Activated naive CD8-positive, alpha-beta T cell treated with anti-CD3 and anti-CD28 coated beads, Interleukin-2, amount 50 U/mL, for 24 hours (primary cell): ENCODE measurements at regions not wholly inside any gene's neighbourhood (a gene's known extent, or its start where the extent isn't known, plus 50 kb on each side); places are given as distances from the start of the nearest gene placed in this dataset.
"Not testable (repeated sequence)": the region's sequence is repeated elsewhere in the genome, so short reads cannot be mapped to it uniquely, and the experiment has no call there.

Source experiments
- ATAC-seq: fragments of 150-1000 bp; cut with Tn5 transposase; one replicate; pipeline ENCODE4 v1.10.0; 2021
- DNase-seq: peaks from one replicate; pipeline ENCODE4 v3.0.0; 2021
- H3K27ac Mint-ChIP-seq: one replicate; pipeline ENCODE4 v1.8.0; 2021; ENCODE audit warnings: mild to moderate bottlenecking, mixed read lengths
- H3K27me3 Mint-ChIP-seq: one replicate; pipeline ENCODE4 v1.8.0; 2021; ENCODE audit warnings: mixed read lengths
- H3K36me3 Mint-ChIP-seq: one replicate; pipeline ENCODE4 v1.8.0; 2021; ENCODE audit warnings: low read depth, mixed read lengths
- H3K4me1 Mint-ChIP-seq: one replicate; pipeline ENCODE4 v1.8.0; 2021; ENCODE audit warnings: mixed read lengths
- H3K4me3 Mint-ChIP-seq: one replicate; pipeline ENCODE4 v1.8.0; 2021; ENCODE audit warnings: mild to moderate bottlenecking, moderate library complexity, mixed read lengths
- H3K9me3 Mint-ChIP-seq: one replicate; pipeline ENCODE4 v1.8.0; 2021; ENCODE audit warnings: mixed read lengths

DNA sequence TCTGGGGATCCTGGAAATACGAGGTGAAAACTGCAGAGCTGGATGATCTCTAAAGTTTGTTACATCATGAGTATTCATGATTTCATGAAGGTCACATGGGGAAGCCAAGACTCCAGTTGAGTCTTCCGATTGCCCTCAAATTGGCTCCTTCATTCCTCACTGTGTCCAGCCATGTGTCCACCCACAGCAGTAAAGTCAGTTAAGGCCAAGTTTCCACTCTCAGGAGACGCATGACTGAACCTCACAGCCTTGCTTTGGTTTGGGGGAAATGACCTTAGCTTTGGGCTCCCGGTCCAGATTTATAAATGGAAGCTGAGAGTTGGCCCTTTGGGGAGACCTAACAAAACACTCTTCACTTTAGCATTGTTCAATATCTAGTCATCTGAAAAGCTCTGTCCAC is 289.7 kb upstream of the MCTP2 start:
- H3K4me1 Mint-ChIP-seq = no peaks in the 10 kb centered on the region
- H3K27ac Mint-ChIP-seq = no peak overlapping the region
- DNase-seq (no peak), ATAC-seq (no peak)
- H3K4me3 Mint-ChIP-seq = no peak overlapping the region
- H3K36me3 Mint-ChIP-seq = no peaks in the 10 kb centered on the region
- H3K9me3 Mint-ChIP-seq = no peaks in the 10 kb centered on the region
- no peaks in the 10 kb centered on the region for H3K27me3 Mint-ChIP-seq

DNA sequence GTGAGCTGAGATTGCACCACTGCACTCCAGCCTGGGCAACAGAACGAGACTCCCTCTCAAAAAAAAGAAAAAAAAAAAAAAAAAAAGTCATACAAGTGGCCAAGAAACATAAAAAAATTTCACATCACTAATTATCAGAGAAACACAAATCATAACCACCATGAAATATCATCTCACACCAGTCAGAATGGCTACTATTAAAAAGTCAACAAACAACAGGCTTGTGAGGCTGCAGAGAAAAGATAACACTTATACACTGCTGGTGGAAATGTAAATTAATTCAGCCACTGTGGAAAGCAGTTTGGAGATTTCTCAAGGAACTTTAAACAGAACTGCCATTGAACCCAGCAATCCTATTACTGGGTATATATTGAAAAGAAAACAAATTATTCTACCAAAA is 291.1 kb upstream of the MCTP2 start:
- ATAC-seq = no peak
- no peaks in the 10 kb centered on the region for H3K4me1 Mint-ChIP-seq
- no peak for DNase-seq
- no peak overlapping the region for H3K27ac Mint-ChIP-seq
- H3K36me3 Mint-ChIP-seq = no peaks in the 10 kb centered on the region
- no peak overlapping the region for H3K4me3 Mint-ChIP-seq
- H3K27me3 Mint-ChIP-seq = peaks cover 2% of the 10 kb centered on the region
- no peaks in the 10 kb centered on the region for H3K9me3 Mint-ChIP-seq

DNA sequence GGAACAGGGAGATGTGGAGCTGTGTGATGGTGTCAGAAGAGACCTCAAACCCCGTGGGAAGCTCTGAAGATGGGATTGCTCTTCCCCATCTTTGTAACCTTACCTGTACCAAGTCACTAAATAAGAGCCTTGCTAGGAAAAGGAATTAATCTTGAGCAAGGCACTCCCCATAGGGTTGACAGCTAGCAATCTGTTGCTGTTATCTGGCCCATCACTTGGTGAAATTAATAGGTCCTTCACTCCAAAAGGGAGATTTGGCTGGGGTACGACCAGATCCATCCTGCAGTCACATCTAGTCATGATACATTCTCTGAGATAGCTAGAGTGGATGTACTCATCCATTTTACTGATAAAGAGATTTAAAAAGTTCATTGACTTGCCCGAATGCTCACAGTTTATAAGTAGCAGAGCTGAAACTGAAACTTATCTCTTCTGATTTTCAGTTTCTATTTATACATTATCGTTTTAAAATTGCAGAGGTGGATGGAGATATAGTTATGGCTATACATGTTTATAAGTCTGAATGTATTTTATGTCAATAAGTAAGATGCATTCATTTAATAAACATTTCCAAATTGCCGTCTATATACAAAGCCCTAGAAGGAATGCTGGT is 299.1 kb upstream of the MCTP2 start:
- Mint-ChIP-seq H3K4me1 (peaks cover 6% of the 10 kb centered on the region), H3K36me3 (no peaks in the 10 kb centered on the region), H3K4me3 (no peak overlapping the region), H3K27ac (no peak overlapping the region), H3K9me3 (no peaks in the 10 kb centered on the region), H3K27me3 (peaks cover 2% of the 10 kb centered on the region)
- DNase-seq = no peak
- ATAC-seq = no peak

DNA sequence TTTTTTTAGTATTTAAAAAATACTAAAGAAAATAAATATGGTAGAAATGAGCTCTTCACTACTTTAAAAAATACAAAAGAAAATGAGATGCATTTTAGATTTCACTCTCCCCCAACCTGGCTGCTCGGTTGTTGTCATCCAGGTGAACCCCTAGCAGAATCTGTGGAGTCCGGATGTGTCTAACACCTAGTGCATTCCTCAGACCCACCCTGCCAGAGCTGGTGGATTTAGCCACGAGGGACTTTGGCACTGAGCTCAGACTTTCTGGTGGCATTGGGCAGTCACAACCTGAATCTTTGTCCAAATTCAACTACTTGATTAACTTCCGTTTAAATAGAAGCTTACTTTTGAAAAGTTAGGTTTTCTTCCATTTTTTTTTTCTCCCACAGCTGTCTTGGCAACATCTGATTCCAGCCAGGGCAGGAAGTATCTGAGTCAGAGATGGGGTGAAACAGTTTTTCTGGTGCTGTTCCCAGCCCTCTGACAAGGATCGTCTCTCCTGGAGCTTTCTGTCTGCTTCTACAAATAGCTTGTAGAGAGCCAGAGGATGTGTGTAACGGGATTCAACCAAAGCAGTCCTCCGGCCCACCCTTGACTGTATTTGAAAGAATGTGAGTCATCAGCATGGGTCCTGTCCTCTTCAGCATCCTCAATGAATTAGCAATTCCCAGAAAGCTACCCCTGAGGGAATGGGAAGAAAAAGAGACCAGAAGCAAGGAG is 301.8 kb upstream of the MCTP2 start:
- no peaks in the 10 kb centered on the region for H3K36me3 Mint-ChIP-seq
- H3K27ac Mint-ChIP-seq = no peak overlapping the region
- ATAC-seq (no peak), DNase-seq (no peak)
- no peak overlapping the region for H3K4me3 Mint-ChIP-seq
- peaks cover 6% of the 10 kb centered on the region for H3K4me1 Mint-ChIP-seq
- peaks cover 2% of the 10 kb centered on the region for H3K27me3 Mint-ChIP-seq
- H3K9me3 Mint-ChIP-seq = no peaks in the 10 kb centered on the region

DNA sequence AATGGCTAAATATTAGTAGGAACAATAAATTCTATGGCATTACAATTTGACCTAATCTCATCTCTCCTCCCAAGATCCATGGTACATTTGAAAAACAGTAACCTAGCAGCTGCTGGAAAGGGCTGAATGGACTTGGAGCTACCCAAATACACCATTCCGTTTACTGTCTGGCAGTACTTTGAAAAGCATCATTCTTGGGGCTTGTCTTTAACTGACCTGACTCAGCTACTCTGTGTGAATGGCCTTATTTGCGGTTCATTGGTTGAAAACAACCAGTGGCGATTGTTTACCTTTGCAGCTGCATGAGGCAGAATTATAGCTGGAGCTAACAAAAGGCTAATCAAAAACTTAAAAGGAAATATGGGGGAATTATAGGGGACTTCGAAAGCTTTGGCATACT is 311.2 kb upstream of the MCTP2 start:
- Mint-ChIP-seq H3K9me3 (peaks cover 16% of the 10 kb centered on the region), H3K36me3 (no peaks in the 10 kb centered on the region), H3K27me3 (peaks cover 2% of the 10 kb centered on the region), H3K27ac (no peak overlapping the region), H3K4me3 (no peak overlapping the region), H3K4me1 (no peaks in the 10 kb centered on the region)
- ATAC-seq = no peak
- no peak for DNase-seq

DNA sequence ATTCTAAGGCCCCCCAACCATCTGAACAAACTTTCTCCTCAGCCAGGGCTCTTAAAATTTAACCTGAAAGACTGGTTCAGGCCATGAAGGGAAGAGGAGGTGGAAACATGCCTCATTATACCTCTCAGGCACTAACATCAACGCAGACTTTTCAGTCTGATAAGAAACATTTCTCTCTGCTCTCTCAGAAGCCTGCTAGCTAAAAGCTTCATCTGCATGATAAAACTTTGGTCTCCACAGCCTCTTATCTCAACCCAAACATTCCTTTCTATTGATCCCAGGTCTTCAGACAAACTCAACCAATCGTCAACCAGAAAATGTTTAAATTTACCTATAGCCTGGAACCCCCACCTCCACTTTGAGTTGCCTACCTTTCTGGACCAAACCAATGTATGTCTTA is 312.6 kb upstream of the MCTP2 start:
- H3K27ac Mint-ChIP-seq, DNase-seq, H3K4me1 Mint-ChIP-seq, ATAC-seq, H3K27me3 Mint-ChIP-seq, H3K4me3 Mint-ChIP-seq, H3K36me3 Mint-ChIP-seq: not testable (repeated sequence)
- H3K9me3 Mint-ChIP-seq = peaks cover 16% of the 10 kb centered on the region

DNA sequence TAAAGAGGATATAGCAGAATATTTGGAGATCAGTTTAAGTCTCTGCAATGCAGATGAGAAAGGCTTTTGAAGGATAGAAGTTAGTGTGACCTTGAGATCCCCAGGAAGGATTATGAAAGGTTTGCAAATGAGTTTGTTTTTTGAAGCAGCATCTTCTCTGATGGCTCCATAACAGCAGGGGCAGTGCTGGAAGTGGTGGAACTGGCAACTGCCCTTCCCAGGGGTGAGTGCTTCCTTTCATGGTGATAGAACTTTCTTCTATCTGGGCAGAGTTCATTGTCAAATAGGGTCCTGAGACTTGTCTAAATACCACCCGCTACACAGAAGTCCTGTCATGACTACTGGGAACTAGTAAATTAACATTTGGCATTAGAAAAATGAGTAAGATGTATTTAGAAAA is 314.2 kb upstream of the MCTP2 start:
- H3K27ac Mint-ChIP-seq = no peak overlapping the region
- no peak overlapping the region for H3K4me3 Mint-ChIP-seq
- H3K4me1 Mint-ChIP-seq = no peaks in the 10 kb centered on the region
- DNase-seq = no peak
- no peaks in the 10 kb centered on the region for H3K36me3 Mint-ChIP-seq
- no peaks in the 10 kb centered on the region for H3K27me3 Mint-ChIP-seq
- ATAC-seq = no peak
- H3K9me3 Mint-ChIP-seq = peaks cover 6% of the 10 kb centered on the region

DNA sequence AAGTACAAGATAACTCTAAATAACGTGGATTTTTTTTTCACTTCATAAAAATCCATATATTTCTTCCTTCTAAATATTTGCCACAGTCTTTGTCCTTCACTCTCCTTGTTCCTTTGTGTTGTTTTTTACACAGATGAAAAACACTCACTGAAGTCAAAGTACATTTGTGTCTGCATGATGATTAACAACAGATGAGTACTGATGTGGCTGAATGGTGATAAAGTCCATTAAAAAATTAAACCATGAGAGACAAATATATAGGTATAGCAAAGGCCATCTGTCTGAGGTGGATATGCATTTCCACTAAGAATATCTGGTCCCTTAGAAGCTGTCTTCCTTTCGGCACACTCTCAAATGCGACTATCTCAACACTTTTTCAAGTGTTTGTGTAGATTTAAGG is 317.5 kb upstream of the MCTP2 start:
- Mint-ChIP-seq H3K4me3 (no peak overlapping the region), H3K36me3 (no peaks in the 10 kb centered on the region), H3K27me3 (peaks cover 3% of the 10 kb centered on the region), H3K9me3 (no peaks in the 10 kb centered on the region), H3K27ac (no peak overlapping the region), H3K4me1 (no peaks in the 10 kb centered on the region)
- ATAC-seq = no peak
- DNase-seq = no peak

DNA sequence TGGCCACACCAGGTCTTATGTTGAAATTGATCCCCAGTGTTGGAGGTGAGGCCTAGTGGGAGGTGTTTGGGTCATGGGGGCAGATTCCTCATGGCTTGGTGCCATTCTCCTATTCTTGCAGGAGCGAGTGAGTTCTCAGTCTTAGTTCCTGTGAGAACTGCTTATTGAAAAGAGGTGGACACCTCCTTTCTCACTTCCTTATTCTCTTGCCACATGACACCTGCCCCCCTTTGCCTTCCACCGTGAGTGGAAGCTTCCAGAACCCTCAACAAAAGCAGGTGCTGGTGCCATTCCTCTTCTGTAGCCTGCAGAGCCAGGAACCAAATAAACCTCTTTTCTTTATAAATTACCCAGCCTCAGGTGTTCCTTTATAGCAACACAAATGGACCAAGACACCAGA is 318.1 kb upstream of the MCTP2 start:
- ATAC-seq (no peak), DNase-seq (no peak)
- H3K27ac Mint-ChIP-seq = no peak overlapping the region
- no peak overlapping the region for H3K4me3 Mint-ChIP-seq
- no peaks in the 10 kb centered on the region for H3K4me1 Mint-ChIP-seq
- H3K27me3 Mint-ChIP-seq = peaks cover 3% of the 10 kb centered on the region
- H3K36me3 Mint-ChIP-seq = no peaks in the 10 kb centered on the region
- no peaks in the 10 kb centered on the region for H3K9me3 Mint-ChIP-seq

DNA sequence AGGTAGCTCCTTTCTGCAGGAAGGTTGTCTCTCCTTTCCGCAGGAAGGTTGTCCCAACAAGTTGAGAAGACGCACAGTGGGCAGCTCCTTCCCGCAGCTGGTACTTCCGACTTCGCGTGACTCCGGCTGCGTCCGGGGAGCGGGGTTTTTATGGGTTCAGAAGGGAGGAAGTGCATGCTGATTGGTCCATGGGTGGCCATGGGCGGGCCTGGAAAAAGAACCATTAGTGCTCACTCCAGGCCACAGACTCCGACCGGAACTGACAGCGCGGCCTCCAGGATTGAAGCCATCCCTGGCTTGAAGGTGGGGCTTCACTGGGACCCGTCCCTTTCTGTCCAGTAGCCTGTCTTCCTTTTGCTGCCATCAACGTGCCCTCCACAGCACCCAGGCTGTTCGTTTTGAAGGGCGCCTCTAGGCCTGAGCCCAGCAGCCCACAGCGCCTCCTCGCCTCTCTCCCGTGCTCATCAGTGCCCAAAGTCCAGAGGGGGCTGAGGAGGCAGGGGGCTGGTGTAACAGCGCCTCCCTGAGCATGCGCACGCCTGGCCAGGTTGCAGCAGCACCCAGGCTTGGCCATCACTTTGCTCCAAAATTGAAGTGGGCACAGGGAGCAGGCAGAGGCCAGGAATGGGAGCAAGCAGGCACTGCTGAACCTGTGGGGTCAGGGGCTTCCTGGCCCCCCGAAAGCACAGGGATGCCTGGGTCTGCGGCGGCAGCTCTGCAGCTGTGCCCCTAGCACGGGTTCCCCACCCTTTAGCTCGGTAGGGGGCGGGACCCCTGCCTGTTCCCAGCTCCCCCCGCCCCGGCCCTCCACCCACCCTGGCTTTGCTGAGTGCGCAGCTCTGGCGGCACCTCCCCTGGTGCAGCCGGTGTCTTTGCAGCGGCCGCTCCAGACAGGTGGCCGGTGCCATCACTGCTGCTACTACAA is 330.6 kb upstream of the MCTP2 start:
- no peak for DNase-seq
- Mint-ChIP-seq H3K27ac (no peak overlapping the region), H3K9me3 (no peaks in the 10 kb centered on the region), H3K4me3 (no peak overlapping the region), H3K36me3 (no peaks in the 10 kb centered on the region), H3K27me3 (no peaks in the 10 kb centered on the region), H3K4me1 (no peaks in the 10 kb centered on the region)
- ATAC-seq = no peak

DNA sequence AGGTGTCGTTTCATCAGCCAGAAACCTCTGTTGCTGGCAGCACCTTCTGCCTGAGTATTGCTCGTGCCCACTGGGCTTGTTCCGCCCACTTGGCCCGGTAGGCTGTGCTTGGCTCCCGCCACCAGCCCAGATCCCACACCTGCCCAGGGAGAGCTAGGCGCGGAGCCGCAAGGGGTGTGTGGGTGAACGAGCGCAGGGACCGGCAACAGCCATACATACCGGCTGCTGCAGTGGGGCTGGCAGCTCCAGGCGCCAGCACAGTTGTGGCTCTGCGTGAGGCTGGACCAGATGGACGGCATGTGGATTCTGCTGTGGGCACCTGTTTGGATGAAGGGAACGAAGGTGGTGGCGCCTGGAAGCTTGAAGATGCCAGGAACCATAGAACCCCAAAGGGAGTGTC is 331.5 kb upstream of the MCTP2 start:
- no peaks in the 10 kb centered on the region for H3K36me3 Mint-ChIP-seq
- H3K4me1 Mint-ChIP-seq = no peaks in the 10 kb centered on the region
- H3K27ac Mint-ChIP-seq = no peak overlapping the region
- ATAC-seq (no peak), DNase-seq (no peak)
- no peak overlapping the region for H3K4me3 Mint-ChIP-seq
- H3K9me3 Mint-ChIP-seq = no peaks in the 10 kb centered on the region
- H3K27me3 Mint-ChIP-seq = no peaks in the 10 kb centered on the region

DNA sequence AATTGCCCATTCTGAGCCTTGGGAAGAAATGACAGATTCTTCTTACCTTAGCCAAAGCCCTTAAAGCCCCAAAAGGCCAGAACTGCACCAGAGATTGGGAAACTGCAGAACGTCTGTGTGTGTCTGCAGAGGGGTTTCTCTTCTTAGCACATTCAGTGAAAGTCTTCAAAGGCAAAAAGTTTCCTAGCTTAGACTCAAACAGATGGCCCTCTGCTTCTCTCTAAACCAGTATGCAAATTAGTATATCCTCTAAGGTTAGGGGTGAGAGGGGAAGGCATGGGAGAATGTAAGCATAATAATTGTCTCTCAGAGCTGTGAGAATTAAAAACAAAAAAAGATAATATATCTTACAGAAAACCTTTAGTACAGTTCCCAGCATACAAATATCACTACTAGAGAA is 334.0 kb upstream of the MCTP2 start:
- ATAC-seq (no peak), DNase-seq (no peak)
- no peak overlapping the region for H3K27ac Mint-ChIP-seq
- H3K4me1 Mint-ChIP-seq = no peaks in the 10 kb centered on the region
- H3K36me3 Mint-ChIP-seq = no peaks in the 10 kb centered on the region
- no peak overlapping the region for H3K4me3 Mint-ChIP-seq
- H3K27me3 Mint-ChIP-seq = no peaks in the 10 kb centered on the region
- H3K9me3 Mint-ChIP-seq = no peaks in the 10 kb centered on the region

DNA sequence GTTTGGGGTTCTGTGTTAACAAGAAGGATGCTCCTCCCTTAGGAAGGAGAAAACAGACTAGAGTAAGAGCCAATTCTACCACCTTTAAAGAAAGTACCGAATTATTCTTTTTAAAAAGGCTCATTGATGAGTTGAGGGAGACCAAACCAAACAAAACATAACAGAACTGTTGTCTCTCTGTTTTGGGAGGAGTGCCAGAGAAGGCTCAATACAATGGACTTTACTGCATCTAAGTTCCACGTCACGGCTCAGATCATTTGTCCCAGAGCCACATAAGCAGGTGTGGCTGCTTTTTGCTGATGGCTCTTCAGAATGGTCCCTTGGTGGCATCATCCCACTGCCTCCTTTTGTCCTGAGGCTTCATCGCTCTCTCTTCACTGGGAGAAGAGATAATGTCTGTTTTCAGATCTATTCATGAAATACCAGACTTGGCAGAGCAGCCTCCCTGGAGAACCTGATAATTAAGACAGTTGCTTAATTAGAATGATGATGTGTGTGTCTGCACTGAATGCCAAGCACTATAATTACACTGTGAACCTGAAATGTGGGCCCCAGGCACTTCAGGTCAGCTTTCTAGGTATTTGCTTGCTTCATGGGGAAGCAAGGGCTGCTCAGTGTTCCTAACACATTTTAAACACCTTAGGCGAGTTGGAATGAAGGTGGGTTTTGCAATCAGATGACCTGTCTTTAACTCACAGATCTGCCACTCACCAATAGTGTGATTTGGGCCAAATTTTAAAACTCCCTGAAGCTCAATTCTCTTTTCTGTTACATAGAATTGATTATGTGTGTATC is 335.2 kb upstream of the MCTP2 start:
- Mint-ChIP-seq H3K4me1 (no peaks in the 10 kb centered on the region), H3K9me3 (no peaks in the 10 kb centered on the region), H3K27me3 (no peaks in the 10 kb centered on the region), H3K36me3 (no peaks in the 10 kb centered on the region), H3K27ac (no peak overlapping the region), H3K4me3 (no peak overlapping the region)
- DNase-seq (no peak), ATAC-seq (no peak)

DNA sequence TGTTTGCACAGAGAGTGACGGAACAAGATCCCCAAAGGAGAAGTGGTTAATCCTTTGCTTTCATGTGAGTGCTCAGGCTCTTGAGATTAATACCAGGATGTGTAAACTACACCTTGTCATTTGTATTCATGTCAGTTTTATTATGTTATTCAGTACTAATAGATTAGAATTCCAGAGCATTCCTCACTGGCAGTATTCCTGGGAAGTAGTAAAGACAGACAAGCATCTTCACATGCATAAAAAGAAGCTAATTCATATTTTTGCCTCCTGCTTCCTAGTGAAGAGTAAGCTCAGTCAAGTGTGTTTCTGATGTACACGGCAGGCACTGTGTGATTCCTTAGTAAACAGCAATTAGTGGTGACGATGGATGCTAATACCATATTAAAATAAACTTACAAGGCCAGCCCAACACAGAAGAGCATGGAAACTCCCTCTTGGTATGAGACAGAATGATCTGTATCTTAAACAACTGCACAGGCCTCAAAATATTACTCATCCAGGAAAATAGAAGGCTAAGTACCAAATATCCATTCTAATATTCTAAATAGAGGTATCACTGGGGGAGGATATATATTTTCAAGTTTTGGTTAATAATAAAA is 336.8 kb upstream of the MCTP2 start:
- ATAC-seq (no peak), DNase-seq (no peak)
- H3K36me3 Mint-ChIP-seq = no peaks in the 10 kb centered on the region
- no peak overlapping the region for H3K4me3 Mint-ChIP-seq
- H3K9me3 Mint-ChIP-seq = no peaks in the 10 kb centered on the region
- no peaks in the 10 kb centered on the region for H3K4me1 Mint-ChIP-seq
- no peaks in the 10 kb centered on the region for H3K27me3 Mint-ChIP-seq
- H3K27ac Mint-ChIP-seq = no peak overlapping the region
